ENCODE measurements at regions not wholly inside any gene's neighbourhood (a gene's known extent, or its start where the extent isn't known, plus 50 kb on each side); places are given as distances from the start of the nearest gene placed in this dataset.
A peak's percentile ranks its signal among the peaks of the same experiment; 100 is the strongest.

DNA sequence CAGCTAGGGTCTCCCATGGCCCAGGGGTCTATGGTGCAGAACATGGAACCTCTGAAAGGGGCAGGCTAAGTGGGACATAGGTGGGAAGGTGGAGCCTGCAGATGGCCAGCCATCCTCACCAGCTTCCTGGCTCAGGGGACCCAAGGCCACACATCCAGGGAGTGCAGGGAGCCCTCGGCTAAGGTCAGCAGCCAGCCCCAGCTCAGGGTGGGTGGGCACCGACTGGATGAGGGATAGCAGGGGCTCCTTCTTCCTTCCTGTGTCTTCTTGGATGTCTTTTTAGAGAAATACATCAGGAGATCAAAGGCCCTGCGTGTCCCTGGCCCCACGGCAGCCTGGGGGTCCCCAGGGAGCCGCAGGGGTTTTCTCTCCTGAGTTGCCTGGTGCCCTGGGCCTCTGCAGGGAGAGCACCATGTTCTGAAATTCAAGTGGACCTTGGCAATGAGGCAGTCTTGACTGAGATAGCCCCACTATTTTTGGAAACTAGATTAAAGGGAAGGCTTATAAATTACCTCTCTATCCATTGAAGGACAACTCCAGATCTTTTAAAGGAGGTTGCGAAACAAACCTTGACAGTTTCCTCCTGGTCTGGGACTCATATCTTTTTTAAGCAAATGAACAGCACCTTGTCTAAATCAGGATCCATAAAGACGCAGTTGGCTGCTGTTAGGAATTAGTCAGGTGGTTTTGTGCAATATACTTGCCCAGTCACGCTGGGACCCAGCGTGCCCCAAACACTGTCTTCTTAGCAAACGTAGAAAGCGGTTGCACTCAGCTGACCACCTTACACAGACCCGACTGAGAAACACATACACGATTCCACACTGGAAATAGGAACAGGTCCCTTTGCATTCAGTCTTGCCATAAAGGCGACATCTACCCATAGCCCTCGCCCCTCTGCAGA, 242.3 kb downstream of the TOMM20 start:
- Mint-ChIP-seq H3K27me3 (ENCODE audit: low read depth, poor library complexity) (no peaks in the 10 kb centered on the region), H3K27ac (peak overlapping the region; percentile 86), H3K4me3 (no peak overlapping the region), H3K9me3 (peaks cover 5% of the 10 kb centered on the region), H3K36me3 (ENCODE audit: low read depth) (no peaks in the 10 kb centered on the region), H3K4me1 (peaks cover 70% of the 10 kb centered on the region)
- TF ChIP-seq, protein P1, sequence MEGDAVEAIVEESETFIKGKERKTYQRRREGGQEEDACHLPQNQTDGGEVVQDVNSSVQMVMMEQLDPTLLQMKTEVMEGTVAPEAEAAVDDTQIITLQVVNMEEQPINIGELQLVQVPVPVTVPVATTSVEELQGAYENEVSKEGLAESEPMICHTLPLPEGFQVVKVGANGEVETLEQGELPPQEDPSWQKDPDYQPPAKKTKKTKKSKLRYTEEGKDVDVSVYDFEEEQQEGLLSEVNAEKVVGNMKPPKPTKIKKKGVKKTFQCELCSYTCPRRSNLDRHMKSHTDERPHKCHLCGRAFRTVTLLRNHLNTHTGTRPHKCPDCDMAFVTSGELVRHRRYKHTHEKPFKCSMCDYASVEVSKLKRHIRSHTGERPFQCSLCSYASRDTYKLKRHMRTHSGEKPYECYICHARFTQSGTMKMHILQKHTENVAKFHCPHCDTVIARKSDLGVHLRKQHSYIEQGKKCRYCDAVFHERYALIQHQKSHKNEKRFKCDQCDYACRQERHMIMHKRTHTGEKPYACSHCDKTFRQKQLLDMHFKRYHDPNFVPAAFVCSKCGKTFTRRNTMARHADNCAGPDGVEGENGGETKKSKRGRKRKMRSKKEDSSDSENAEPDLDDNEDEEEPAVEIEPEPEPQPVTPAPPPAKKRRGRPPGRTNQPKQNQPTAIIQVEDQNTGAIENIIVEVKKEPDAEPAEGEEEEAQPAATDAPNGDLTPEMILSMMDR (IDR thresholded peaks at IDR 0.05) = no peak
- DNase-seq = no peak

DNA sequence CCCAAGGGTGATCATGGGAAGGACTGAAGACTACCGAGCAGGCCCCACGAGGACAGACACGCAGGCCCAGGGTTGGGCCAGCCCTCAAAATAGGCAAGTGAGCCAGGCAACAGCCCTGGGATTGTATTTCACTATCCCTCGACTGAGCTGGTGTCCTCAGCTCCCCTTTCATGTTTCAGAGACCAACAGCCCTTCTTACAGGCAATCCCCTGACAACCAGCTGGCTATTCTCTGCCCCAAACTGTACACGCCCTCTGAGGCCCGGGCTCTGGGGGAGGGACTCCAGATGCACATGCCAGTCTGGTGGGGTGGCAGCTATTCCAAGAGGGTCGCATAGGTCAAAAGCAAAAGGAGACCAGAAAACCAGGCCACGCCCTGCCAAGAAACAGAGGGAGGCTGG, 243.0 kb downstream of the TOMM20 start:
- H3K4me3 Mint-ChIP-seq = peak overlapping the region; percentile 3
- no peak for DNase-seq
- H3K9me3 Mint-ChIP-seq = peaks cover 5% of the 10 kb centered on the region
- peaks cover 66% of the 10 kb centered on the region for H3K4me1 Mint-ChIP-seq
- TF ChIP-seq, protein P1 (IDR thresholded peaks at IDR 0.05) = no peak
- no peaks in the 10 kb centered on the region for H3K27me3 Mint-ChIP-seq (ENCODE audit: low read depth, poor library complexity)
- H3K27ac Mint-ChIP-seq = peak overlapping the region; percentile 86
- no peaks in the 10 kb centered on the region for H3K36me3 Mint-ChIP-seq (ENCODE audit: low read depth)

DNA sequence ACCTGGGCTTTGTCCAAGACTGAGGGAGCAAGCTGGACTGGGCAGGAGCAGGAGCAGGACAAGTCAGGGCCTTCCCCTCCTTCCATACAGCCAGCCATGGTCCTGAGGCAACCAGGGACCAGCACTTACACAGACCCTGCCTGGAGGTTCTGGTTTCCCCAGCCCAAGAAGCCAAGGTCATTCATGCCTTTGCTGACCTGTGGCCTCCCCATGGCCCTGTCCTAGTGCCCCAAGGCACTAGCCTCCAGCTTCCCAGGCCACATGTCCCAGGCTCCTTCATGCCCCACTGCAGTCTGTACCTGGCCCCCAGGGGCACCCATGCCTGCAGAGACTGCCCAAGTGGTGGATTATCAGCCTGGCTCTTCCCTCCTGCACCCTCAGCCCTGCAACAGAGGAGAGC, 243.9 kb downstream of the TOMM20 start:
- TF ChIP-seq, protein P1 (IDR thresholded peaks at IDR 0.05) = no peak
- H3K36me3 Mint-ChIP-seq (ENCODE audit: low read depth) = no peaks in the 10 kb centered on the region
- H3K9me3 Mint-ChIP-seq = peaks cover 5% of the 10 kb centered on the region
- H3K4me3 Mint-ChIP-seq = no peak overlapping the region
- H3K27me3 Mint-ChIP-seq (ENCODE audit: low read depth, poor library complexity) = no peaks in the 10 kb centered on the region
- H3K27ac Mint-ChIP-seq = no peak overlapping the region
- DNase-seq = no peak
- peaks cover 72% of the 10 kb centered on the region for H3K4me1 Mint-ChIP-seq

DNA sequence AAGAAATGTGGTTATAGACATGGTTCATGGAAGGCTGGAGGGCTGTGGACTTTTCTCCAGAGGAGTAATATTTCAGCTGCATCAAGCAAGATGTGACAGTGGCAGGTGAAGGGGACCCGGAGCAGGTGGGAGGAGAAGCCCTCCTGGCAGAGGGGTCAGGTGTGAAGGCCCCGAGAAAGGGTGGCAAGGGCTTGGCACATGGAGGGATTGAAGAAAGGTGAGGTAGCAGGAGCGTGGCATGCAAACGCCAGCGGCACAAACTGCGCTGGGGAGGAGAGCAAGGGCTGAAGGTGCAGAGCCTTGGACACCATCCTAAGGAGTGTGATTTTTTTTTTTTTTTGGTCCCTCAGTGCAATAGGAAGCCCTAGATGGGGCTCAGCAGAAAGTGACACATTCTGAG, 244.6 kb downstream of the TOMM20 start:
- Mint-ChIP-seq H3K4me1 (peaks cover 79% of the 10 kb centered on the region), H3K9me3 (peaks cover 5% of the 10 kb centered on the region), H3K27me3 (ENCODE audit: low read depth, poor library complexity) (no peaks in the 10 kb centered on the region), H3K27ac (no peak overlapping the region), H3K36me3 (ENCODE audit: low read depth) (no peaks in the 10 kb centered on the region), H3K4me3 (no peak overlapping the region)
- TF ChIP-seq, protein P1 (IDR thresholded peaks at IDR 0.05) = no peak
- no peak for DNase-seq

DNA sequence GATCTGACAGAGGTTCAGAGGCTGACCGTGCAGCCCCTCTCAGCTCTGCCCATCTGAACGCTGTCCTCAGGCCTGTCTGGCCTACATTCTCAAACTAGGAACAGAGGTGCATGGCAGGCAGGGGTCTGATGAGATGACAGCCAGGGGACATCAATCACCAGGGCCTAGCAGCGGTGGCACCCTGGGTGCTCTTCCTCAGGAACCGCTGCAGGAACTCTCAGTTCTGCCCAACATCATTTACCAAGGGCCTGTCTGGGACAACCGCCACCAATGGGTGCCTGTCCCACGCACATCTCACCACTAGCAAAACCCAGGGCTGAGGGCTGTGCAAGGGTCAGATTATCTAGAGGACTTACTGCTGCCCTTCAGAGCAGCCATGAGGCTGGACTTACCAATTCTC, 245.7 kb downstream of the TOMM20 start:
- TF ChIP-seq, protein P1 (IDR thresholded peaks at IDR 0.05) = no peak
- Mint-ChIP-seq H3K4me3 (no peak overlapping the region), H3K36me3 (ENCODE audit: low read depth) (no peaks in the 10 kb centered on the region), H3K27ac (peak overlapping the region; percentile 81), H3K4me1 (peaks cover 85% of the 10 kb centered on the region), H3K9me3 (no peaks in the 10 kb centered on the region), H3K27me3 (ENCODE audit: low read depth, poor library complexity) (no peaks in the 10 kb centered on the region)
- no peak for DNase-seq

All from nephron progenitor cell (in vitro differentiated cells).